HG03025 (cell line): ENCODE measurements at regions not wholly inside any gene's neighbourhood (a gene's known extent, or its start where the extent isn't known, plus 50 kb on each side); places are given as distances from the start of the nearest gene placed in this dataset.
"Not testable (repeated sequence)": the region's sequence is repeated elsewhere in the genome, so short reads cannot be mapped to it uniquely, and the experiment has no call there.

ENCODE experiments used
- ATAC-seq: cut with Tn5 transposase; IDR thresholded peaks from one replicate; pipeline ENCODE4 v1.9.1; 2021; ENCODE audit warnings: mild to moderate bottlenecking, moderate library complexity; ENCODE audit not compliant: unreplicated experiment, low FRiP score

GRCh38 chr1:90219166-90219871, 224.4 kb downstream of the ZNF326 start:
- ATAC-seq = not testable (repeated sequence)

GRCh38 chr1:90210633-90211491, 216.0 kb downstream of the ZNF326 start:
- ATAC-seq = no peak

GRCh38 chr1:90208949-90209348, 214.0 kb downstream of the ZNF326 start:
- ATAC-seq = no peak

- no peak for ATAC-seq
Measured at GRCh38 chr1:90206260-90206659, 211.3 kb downstream of the ZNF326 start.

- no peak for ATAC-seq
Measured at GRCh38 chr1:90204780-90205179, 209.9 kb downstream of the ZNF326 start.

- ATAC-seq = no peak
Measured at GRCh38 chr1:90204023-90204590, 209.2 kb downstream of the ZNF326 start.

- no peak for ATAC-seq
Measured at GRCh38 chr1:90201467-90202358, 206.8 kb downstream of the ZNF326 start.

- no peak for ATAC-seq
Measured at GRCh38 chr1:90200646-90201205, 205.8 kb downstream of the ZNF326 start.

GRCh38 chr1:90198616-90199332, 203.9 kb downstream of the ZNF326 start:
- no peak for ATAC-seq

GRCh38 chr1:90193116-90193515, 198.2 kb downstream of the ZNF326 start:
- no peak for ATAC-seq

GRCh38 chr1:90192408-90192807, 197.5 kb downstream of the ZNF326 start:
- ATAC-seq = no peak

GRCh38 chr1:90190523-90190922, 195.6 kb downstream of the ZNF326 start:
- no peak for ATAC-seq

GRCh38 chr1:90189889-90190288, 195.0 kb downstream of the ZNF326 start:
- ATAC-seq = no peak

GRCh38 chr1:90187323-90187585, 192.3 kb downstream of the ZNF326 start:
- no peak for ATAC-seq

- ATAC-seq = no peak
Measured at GRCh38 chr1:90186506-90187322, 191.8 kb downstream of the ZNF326 start.

GRCh38 chr1:90176530-90176929, 181.6 kb downstream of the ZNF326 start:
- ATAC-seq = no peak

GRCh38 chr1:90175490-90176167, 180.7 kb downstream of the ZNF326 start:
- no peak for ATAC-seq

- ATAC-seq = no peak
Measured at GRCh38 chr1:90174246-90174645, 179.3 kb downstream of the ZNF326 start.
